ENCODE measurements at regions not wholly inside any gene's neighbourhood (a gene's known extent, or its start where the extent isn't known, plus 50 kb on each side); places are given as distances from the start of the nearest gene placed in this dataset.

GRCh38 chr12:94900496-94900895, 103.0 kb downstream of the NDUFA12 start:
- intact Hi-C loops (cut with micrococcal nuclease): no loop called here
- H3K9me3 ChIP-seq (replicated peaks; ENCODE audit: control insufficient read depth, insufficient read depth, low read length): no peaks in the 10 kb centered on the region
- DNase-seq (ENCODE audit: low read depth, low spot score) (no peak), FAIRE-seq (no peak)
- dilution Hi-C loops (cut with MboI; ENCODE audit: extremely low pct_ligation_motif_present, low sequenced_read_pairs): no loop called here
- no peaks in the 10 kb centered on the region for H3K4me1 ChIP-seq (ENCODE audit: control insufficient read depth, extremely low read depth, insufficient read depth, low read length)
- no peaks in the 10 kb centered on the region for H3K36me3 ChIP-seq (ENCODE audit: control insufficient read depth in 2 of 2, extremely low read depth in 1 of 2, insufficient read depth in 2 of 2, low read length in 2 of 2)
- no peak overlapping the region for H3K9ac ChIP-seq (replicated peaks; ENCODE audit: extremely low read depth, insufficient read depth, low read length)
- no peak overlapping the region for H3K4me3 ChIP-seq (replicated peaks in 1 of 3; ENCODE audit: insufficient read depth in 1 of 3, low read depth in 1 of 3, low read length in 3 of 3)
- H3K27ac ChIP-seq (ENCODE audit: insufficient read depth, low read depth, low read length): no peak overlapping the region
- POLR2A ChIA-PET: no interaction called here
- TF ChIP-seq CTCF (IDR thresholded peaks at IDR 0.05; ENCODE audit: extremely low read depth in 1 of 2, insufficient read depth in 1 of 2, low read depth in 1 of 2, low read length in 2 of 2) (no peak), POLR2AphosphoS5 (IDR thresholded peaks at IDR 0.05; ENCODE audit: insufficient read depth, low read depth, low read length) (no peak), EZH2 (IDR thresholded peaks at IDR 0.05; ENCODE audit: borderline replicate concordance, low read depth, low read length, severe bottlenecking) (no peak), POLR2A (IDR thresholded peaks at IDR 0.05; ENCODE audit: low read depth, low read length) (no peak), MAX (IDR thresholded peaks at IDR 0.05; ENCODE audit: insufficient read depth, insufficient read length) (no peak), GATA2 (IDR thresholded peaks at IDR 0.05; ENCODE audit: insufficient read depth, insufficient read length, low read depth, low read length) (no peak), FOS (IDR thresholded peaks at IDR 0.05; ENCODE audit: borderline replicate concordance, insufficient read depth, low read length) (no peak), MYC (IDR thresholded peaks at IDR 0.05; ENCODE audit: low read depth, low read length) (no peak), JUN (IDR thresholded peaks at IDR 0.05; ENCODE audit: borderline replicate concordance, insufficient read depth, insufficient read length, low read depth) (no peak)
- no peaks in the 10 kb centered on the region for H3K9me1 ChIP-seq (replicated peaks; ENCODE audit: control insufficient read depth, extremely low read depth, insufficient read depth, low read length)
- CTCF ChIA-PET: no interaction called here
- no peaks in the 10 kb centered on the region for H3K79me2 ChIP-seq (ENCODE audit: control insufficient read depth, insufficient read depth, low read length)
- no peaks in the 10 kb centered on the region for H4K20me1 ChIP-seq (replicated peaks; ENCODE audit: control insufficient read depth, extremely low read depth, insufficient read depth, low read length)
- H2AFZ ChIP-seq (ENCODE audit: low read depth, low read length): no peak overlapping the region
- H3K4me2 ChIP-seq (ENCODE audit: insufficient read depth, low read length): no peak overlapping the region
- no TSS peak for BruUV-seq (replicated peaks)
- no peaks in the 10 kb centered on the region for H3K27me3 ChIP-seq (ENCODE audit: control insufficient read depth in 2 of 2, insufficient read depth in 2 of 2, low read length in 2 of 2)
